ENCODE measurements at regions not wholly inside any gene's neighbourhood (a gene's known extent, or its start where the extent isn't known, plus 50 kb on each side); places are given as distances from the start of the nearest gene placed in this dataset.

DNA sequence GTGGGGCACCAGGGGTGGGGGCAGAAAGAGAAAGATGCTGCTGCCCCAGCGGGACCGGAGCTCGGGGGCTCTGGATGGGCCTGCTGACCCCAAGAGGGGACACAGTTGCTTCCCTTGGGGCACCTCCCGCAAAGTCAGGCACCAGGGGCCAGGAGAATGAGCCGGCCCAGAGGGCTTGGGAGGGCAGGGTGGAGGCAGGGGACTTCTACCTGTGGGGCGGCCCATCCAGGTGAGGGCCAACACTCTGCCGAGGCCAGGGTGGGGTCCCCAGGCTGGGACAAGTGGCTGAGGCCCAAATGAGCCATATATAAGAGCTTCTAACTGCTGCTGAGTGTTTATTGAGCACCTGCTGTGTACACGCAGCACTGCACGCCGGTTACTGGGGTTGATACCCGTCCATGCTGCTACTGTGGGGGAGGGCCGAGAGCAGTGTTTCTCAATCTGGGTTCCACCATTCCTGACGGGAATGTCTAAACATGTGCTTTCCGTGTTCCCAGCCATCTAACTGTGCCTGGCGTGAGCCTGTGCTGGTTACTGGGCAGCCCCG is 211.7 kb upstream of the GSE1 start:
- TF ChIP-seq POLR2A (IDR thresholded peaks at IDR 0.05): no peak
- TF ChIP-seq, protein P1, sequence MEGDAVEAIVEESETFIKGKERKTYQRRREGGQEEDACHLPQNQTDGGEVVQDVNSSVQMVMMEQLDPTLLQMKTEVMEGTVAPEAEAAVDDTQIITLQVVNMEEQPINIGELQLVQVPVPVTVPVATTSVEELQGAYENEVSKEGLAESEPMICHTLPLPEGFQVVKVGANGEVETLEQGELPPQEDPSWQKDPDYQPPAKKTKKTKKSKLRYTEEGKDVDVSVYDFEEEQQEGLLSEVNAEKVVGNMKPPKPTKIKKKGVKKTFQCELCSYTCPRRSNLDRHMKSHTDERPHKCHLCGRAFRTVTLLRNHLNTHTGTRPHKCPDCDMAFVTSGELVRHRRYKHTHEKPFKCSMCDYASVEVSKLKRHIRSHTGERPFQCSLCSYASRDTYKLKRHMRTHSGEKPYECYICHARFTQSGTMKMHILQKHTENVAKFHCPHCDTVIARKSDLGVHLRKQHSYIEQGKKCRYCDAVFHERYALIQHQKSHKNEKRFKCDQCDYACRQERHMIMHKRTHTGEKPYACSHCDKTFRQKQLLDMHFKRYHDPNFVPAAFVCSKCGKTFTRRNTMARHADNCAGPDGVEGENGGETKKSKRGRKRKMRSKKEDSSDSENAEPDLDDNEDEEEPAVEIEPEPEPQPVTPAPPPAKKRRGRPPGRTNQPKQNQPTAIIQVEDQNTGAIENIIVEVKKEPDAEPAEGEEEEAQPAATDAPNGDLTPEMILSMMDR (IDR thresholded peaks at IDR 0.05): no peak

All from body of pancreas (tissue), 4 donors.